ENCODE measurements at regions not wholly inside any gene's neighbourhood (a gene's known extent, or its start where the extent isn't known, plus 50 kb on each side); places are given as distances from the start of the nearest gene placed in this dataset.
"Not testable (repeated sequence)": the region's sequence is repeated elsewhere in the genome, so short reads cannot be mapped to it uniquely, and the experiment has no call there.

- TF ChIP-seq CTCF (IDR thresholded peaks at IDR 0.05; ENCODE audit: low read length); EZH2 (IDR thresholded peaks at IDR 0.05; ENCODE audit: borderline replicate concordance, low read length): not testable (repeated sequence)
Measured at GRCh38 chr13:22900416-22900951, 280.3 kb upstream of the SGCG start.
